GM23338 (cell line): ENCODE measurements at regions not wholly inside any gene's neighbourhood (a gene's known extent, or its start where the extent isn't known, plus 50 kb on each side); places are given as distances from the start of the nearest gene placed in this dataset.
"Not testable (repeated sequence)": the region's sequence is repeated elsewhere in the genome, so short reads cannot be mapped to it uniquely, and the experiment has no call there.

Experiments
- ATAC-seq: fragments of 200-7000 bp; cut with Tn5 transposase; 3 replicates; pipeline ENCODE4 v1.9.1; 2020
- DNase-seq: peaks from one replicate; pipeline ENCODE4 v3.0.0-alpha.2; 2015; ENCODE audit warnings: low spot score
- H2AFZ ChIP-seq: fragments of 200-600 bp; sonication (generic); 2 replicates; pipeline ENCODE4 v1.8.0; 2016; ENCODE audit warnings: antibody characterized with exemption, mild to moderate bottlenecking, moderate library complexity
- H3F3A ChIP-seq: fragments of 200-600 bp; sonication (generic); replicated peaks from 2 replicates; pipeline ENCODE4 v1.8.0; 2017; ENCODE audit warnings: antibody characterized with exemption, mixed run types, low read depth
- H3K27ac ChIP-seq: fragments of 200-600 bp; sonication (generic); 2 replicates; pipeline ENCODE4 v1.6.1; 2016; ENCODE audit warnings: low read depth
- H3K27me3 ChIP-seq: fragments of 200-600 bp; sonication (generic); 2 replicates; pipeline ENCODE4 v1.8.0; 2016; ENCODE audit warnings: mild to moderate bottlenecking, mixed run types, moderate library complexity; ENCODE audit not compliant: insufficient read depth
- H3K36me3 ChIP-seq: fragments of 200-600 bp; sonication (generic); 2 replicates; pipeline ENCODE4 v1.8.0; 2016; ENCODE audit warnings: mild to moderate bottlenecking; ENCODE audit not compliant: insufficient read depth
- H3K4me1 ChIP-seq: fragments of 200-600 bp; sonication (generic); 2 replicates; pipeline ENCODE4 v1.8.0; 2016; ENCODE audit warnings: mild to moderate bottlenecking, moderate library complexity; ENCODE audit not compliant: insufficient read depth
- H3K4me2 ChIP-seq: fragments of 200-600 bp; sonication (generic); 2 replicates; pipeline ENCODE4 v1.7.1; 2017; ENCODE audit warnings: mixed run types
- H3K4me3 ChIP-seq: fragments of 200-600 bp; sonication (generic); 2 replicates; pipeline ENCODE4 v1.6.1; 2016; ENCODE audit warnings: mixed run types
- H3K79me2 ChIP-seq: fragments of 200-600 bp; sonication (generic); replicated peaks from 2 replicates; pipeline ENCODE4 v1.8.0; 2017; ENCODE audit warnings: mild to moderate bottlenecking; ENCODE audit not compliant: insufficient read depth
- H3K9me2 ChIP-seq: fragments of 200-600 bp; sonication (generic); 2 replicates; pipeline ENCODE4 v1.8.0; 2017; ENCODE audit not compliant: insufficient read depth
- H4K20me1 ChIP-seq: fragments of 200-600 bp; sonication (generic); replicated peaks from 2 replicates; pipeline ENCODE4 v1.8.0; 2017; ENCODE audit warnings: mild to moderate bottlenecking; ENCODE audit not compliant: insufficient read depth
- H3K27ac Mint-ChIP-seq: 2 replicates; pipeline ENCODE4 v1.8.0; 2020; ENCODE audit warnings: inconsistent platforms, mild to moderate bottlenecking, moderate library complexity, mixed read lengths
- H3K27me3 Mint-ChIP-seq: 3 replicates; pipeline ENCODE4 v1.8.0; 2022; ENCODE audit warnings: low read depth, mild to moderate bottlenecking, moderate library complexity, mixed read lengths, inconsistent platforms; ENCODE audit not compliant: insufficient read depth, poor library complexity
- H3K36me3 Mint-ChIP-seq: 3 replicates; pipeline ENCODE4 v1.8.0; 2021; ENCODE audit warnings: low read depth, mild to moderate bottlenecking, inconsistent platforms, moderate library complexity, mixed read lengths
- H3K4me1 Mint-ChIP-seq: 3 replicates; pipeline ENCODE4 v1.8.0; 2020; ENCODE audit warnings: mild to moderate bottlenecking, inconsistent platforms, mixed read lengths
- H3K4me3 Mint-ChIP-seq: 3 replicates; pipeline ENCODE4 v1.8.0; 2021; ENCODE audit warnings: moderate library complexity, mild to moderate bottlenecking, inconsistent platforms, mixed read lengths
- H3K9me3 Mint-ChIP-seq: 3 replicates; pipeline ENCODE4 v1.8.0; 2020; ENCODE audit warnings: moderate library complexity, mild to moderate bottlenecking, inconsistent platforms, mixed read lengths
- CREB1 ChIP-seq: fragments of 250-450 bp; sonication (Bioruptor Pico); IDR thresholded peaks from 2 replicates; pipeline ENCODE4 v1.5.0; 2020; ENCODE audit warnings: low read depth, mild to moderate bottlenecking, moderate library complexity
- EZH2 ChIP-seq: fragments of 200-600 bp; sonication (generic); IDR thresholded peaks from one replicate; pipeline ENCODE4 v1.8.0; 2017; ENCODE audit warnings: antibody characterized with exemption, mild to moderate bottlenecking, low read depth; ENCODE audit not compliant: unreplicated experiment
- EZH2phosphoT487 ChIP-seq: fragments of 200-600 bp; sonication (generic); IDR thresholded peaks from one replicate; pipeline ENCODE4 v1.8.1; 2018; ENCODE audit warnings: antibody characterized with exemption; ENCODE audit not compliant: unreplicated experiment
- JUNB ChIP-seq: IDR thresholded peaks from one replicate; pipeline ENCODE4 v1.6.1; 2016; ENCODE audit warnings: antibody characterized with exemption; ENCODE audit not compliant: unreplicated experiment
- NANOG ChIP-seq: IDR thresholded peaks from 2 replicates; pipeline ENCODE4 v1.6.1; 2016; ENCODE audit warnings: antibody characterized with exemption, borderline replicate concordance
- POLR2AphosphoS5 ChIP-seq: IDR thresholded peaks from 2 replicates; pipeline ENCODE4 v1.6.1; 2016; ENCODE audit warnings: antibody characterized with exemption, low read depth
- STAT1 ChIP-seq: IDR thresholded peaks from one replicate; pipeline ENCODE4 v1.6.1; 2016; ENCODE audit warnings: antibody characterized with exemption; ENCODE audit not compliant: unreplicated experiment
- ZNF331 ChIP-seq: fragments of 250-450 bp; sonication (Bioruptor Pico); IDR thresholded peaks from 2 replicates; pipeline ENCODE4 v1.5.0; 2020; ENCODE audit warnings: low read depth, mild to moderate bottlenecking, moderate library complexity
- TF ChIP-seq, protein P1 (sequence below): fragments of 250-450 bp; sonication (Bioruptor Pico); IDR thresholded peaks from 2 replicates; pipeline ENCODE4 v1.5.0; 2020; ENCODE audit warnings: mild to moderate bottlenecking, moderate library complexity

- TF ChIP-seq, protein P1, sequence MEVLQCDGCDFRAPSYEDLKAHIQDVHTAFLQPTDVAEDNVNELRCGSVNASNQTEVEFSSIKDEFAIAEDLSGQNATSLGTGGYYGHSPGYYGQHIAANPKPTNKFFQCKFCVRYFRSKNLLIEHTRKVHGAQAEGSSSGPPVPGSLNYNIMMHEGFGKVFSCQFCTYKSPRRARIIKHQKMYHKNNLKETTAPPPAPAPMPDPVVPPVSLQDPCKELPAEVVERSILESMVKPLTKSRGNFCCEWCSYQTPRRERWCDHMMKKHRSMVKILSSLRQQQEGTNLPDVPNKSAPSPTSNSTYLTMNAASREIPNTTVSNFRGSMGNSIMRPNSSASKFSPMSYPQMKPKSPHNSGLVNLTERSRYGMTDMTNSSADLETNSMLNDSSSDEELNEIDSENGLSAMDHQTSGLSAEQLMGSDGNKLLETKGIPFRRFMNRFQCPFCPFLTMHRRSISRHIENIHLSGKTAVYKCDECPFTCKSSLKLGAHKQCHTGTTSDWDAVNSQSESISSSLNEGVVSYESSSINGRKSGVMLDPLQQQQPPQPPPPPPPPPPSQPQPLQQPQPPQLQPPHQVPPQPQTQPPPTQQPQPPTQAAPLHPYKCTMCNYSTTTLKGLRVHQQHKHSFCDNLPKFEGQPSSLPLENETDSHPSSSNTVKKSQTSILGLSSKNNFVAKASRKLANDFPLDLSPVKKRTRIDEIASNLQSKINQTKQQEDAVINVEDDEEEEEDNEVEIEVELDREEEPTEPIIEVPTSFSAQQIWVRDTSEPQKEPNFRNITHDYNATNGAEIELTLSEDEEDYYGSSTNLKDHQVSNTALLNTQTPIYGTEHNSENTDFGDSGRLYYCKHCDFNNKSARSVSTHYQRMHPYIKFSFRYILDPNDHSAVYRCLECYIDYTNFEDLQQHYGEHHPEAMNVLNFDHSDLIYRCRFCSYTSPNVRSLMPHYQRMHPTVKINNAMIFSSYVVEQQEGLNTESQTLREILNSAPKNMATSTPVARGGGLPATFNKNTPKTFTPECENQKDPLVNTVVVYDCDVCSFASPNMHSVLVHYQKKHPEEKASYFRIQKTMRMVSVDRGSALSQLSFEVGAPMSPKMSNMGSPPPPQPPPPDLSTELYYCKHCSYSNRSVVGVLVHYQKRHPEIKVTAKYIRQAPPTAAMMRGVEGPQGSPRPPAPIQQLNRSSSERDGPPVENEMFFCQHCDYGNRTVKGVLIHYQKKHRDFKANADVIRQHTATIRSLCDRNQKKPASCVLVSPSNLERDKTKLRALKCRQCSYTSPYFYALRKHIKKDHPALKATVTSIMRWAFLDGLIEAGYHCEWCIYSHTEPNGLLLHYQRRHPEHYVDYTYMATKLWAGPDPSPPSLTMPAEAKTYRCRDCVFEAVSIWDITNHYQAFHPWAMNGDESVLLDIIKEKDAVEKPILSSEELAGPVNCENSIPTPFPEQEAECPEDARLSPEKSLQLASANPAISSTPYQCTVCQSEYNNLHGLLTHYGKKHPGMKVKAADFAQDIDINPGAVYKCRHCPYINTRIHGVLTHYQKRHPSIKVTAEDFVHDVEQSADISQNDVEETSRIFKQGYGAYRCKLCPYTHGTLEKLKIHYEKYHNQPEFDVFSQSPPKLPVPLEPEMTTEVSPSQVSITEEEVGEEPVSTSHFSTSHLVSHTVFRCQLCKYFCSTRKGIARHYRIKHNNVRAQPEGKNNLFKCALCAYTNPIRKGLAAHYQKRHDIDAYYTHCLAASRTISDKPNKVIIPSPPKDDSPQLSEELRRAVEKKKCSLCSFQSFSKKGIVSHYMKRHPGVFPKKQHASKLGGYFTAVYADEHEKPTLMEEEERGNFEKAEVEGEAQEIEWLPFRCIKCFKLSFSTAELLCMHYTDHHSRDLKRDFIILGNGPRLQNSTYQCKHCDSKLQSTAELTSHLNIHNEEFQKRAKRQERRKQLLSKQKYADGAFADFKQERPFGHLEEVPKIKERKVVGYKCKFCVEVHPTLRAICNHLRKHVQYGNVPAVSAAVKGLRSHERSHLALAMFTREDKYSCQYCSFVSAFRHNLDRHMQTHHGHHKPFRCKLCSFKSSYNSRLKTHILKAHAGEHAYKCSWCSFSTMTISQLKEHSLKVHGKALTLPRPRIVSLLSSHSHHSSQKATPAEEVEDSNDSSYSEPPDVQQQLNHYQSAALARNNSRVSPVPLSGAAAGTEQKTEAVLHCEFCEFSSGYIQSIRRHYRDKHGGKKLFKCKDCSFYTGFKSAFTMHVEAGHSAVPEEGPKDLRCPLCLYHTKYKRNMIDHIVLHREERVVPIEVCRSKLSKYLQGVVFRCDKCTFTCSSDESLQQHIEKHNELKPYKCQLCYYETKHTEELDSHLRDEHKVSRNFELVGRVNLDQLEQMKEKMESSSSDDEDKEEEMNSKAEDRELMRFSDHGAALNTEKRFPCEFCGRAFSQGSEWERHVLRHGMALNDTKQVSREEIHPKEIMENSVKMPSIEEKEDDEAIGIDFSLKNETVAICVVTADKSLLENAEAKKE (CRISPR knock-in tag): no peak
- TF ChIP-seq EZH2: no peak
- TF ChIP-seq JUNB: no peak
- TF ChIP-seq CREB1: no peak
- TF ChIP-seq STAT1: no peak
- no peak for TF ChIP-seq ZNF331 (CRISPR knock-in tag)
- no peak for TF ChIP-seq NANOG
- no peak for TF ChIP-seq EZH2phosphoT487
- no peak for TF ChIP-seq POLR2AphosphoS5
Measured at GRCh38 chr1:96145492-96145891, 576.1 kb upstream of the PTBP2 start (continued).

- not testable (repeated sequence) for H3K79me2 ChIP-seq, H3K4me2 ChIP-seq, H3F3A ChIP-seq, ATAC-seq, H3K27me3 ChIP-seq, H3K4me3 Mint-ChIP-seq, H3K4me1 ChIP-seq, H3K27ac Mint-ChIP-seq, H4K20me1 ChIP-seq, H3K4me1 Mint-ChIP-seq, H2AFZ ChIP-seq, DNase-seq, H3K27ac ChIP-seq, H3K4me3 ChIP-seq, H3K27me3 Mint-ChIP-seq
- H3K36me3 ChIP-seq: peaks cover 12% of the 10 kb centered on the region
- 0 out of 2 replicates have a peak, but pooled peaks cover 12% of the 10 kb centered on the region for H3K9me2 ChIP-seq
- Mint-ChIP-seq H3K9me3 (peaks cover 71% of the 10 kb centered on the region), H3K36me3 (peaks cover 49% of the 10 kb centered on the region)
Measured at GRCh38 chr1:96152957-96153356, 568.6 kb upstream of the PTBP2 start.
